ENCODE measurements at regions not wholly inside any gene's neighbourhood (a gene's known extent, or its start where the extent isn't known, plus 50 kb on each side); places are given as distances from the start of the nearest gene placed in this dataset.

GRCh38 chr3:74861211-74861610, 246.8 kb upstream of the CNTN3 start:
- H3K4me3 ChIP-seq = no peak overlapping the region
- H3K4me1 ChIP-seq = no peaks in the 10 kb centered on the region
- FAIRE-seq (no peak), DNase-seq (ENCODE audit: low read depth in 1 of 2, low spot score in 1 of 2) (no peak), ATAC-seq (no peak)
- H3K4me2 ChIP-seq = no peak overlapping the region
- WGBS (ENCODE audit: missing lambda C conversion rate) = under 1% methylated on average over 3 of the region's 3 CpGs
- H3K27ac ChIP-seq = no peak overlapping the region
- CTCF ChIA-PET = no interaction called here
- TF ChIP-seq ZNF302 (CRISPR knock-in tag; IDR thresholded peaks at IDR 0.05) (no peak), EP300 (IDR thresholded peaks at IDR 0.05) (no peak), RNF2 (IDR thresholded peaks at IDR 0.05; ENCODE audit: borderline replicate concordance, low read depth) (no peak), CHD2 (IDR thresholded peaks at IDR 0.05; ENCODE audit: low read length, partially characterized antibody) (no peak), NR3C1 (IDR thresholded peaks at IDR 0.05) (no peak), NFE2L2 (conservative IDR thresholded peaks at IDR 0.05; ENCODE audit: low read length) (no peak), USF2 (IDR thresholded peaks at IDR 0.05) (no peak), CHD4 (IDR thresholded peaks at IDR 0.05; ENCODE audit: borderline replicate concordance) (no peak)
- H3K9me3 ChIP-seq = no peaks in the 10 kb centered on the region
- POLR2A ChIA-PET = no interaction called here

GRCh38 chr3:74858086-74858485, 243.6 kb upstream of the CNTN3 start:
- ATAC-seq = no peak

GRCh38 chr3:74850381-74850780, 235.9 kb upstream of the CNTN3 start:
- no peaks in the 10 kb centered on the region for H3K9me3 ChIP-seq
- FAIRE-seq = no peak
- WGBS (ENCODE audit: missing lambda C conversion rate) = 1% methylated on average over 3 of the region's 3 CpGs
- ChIA-PET CTCF (interaction anchor here (1.2 kb wide), 1 partner anchor 16 kb away, joined by 3 read pairs; no protein-coding TSS in a partner anchor), POLR2A (no interaction called here)
- H3K27ac ChIP-seq = no peak overlapping the region
- H3K4me3 ChIP-seq = no peak overlapping the region
- no peak overlapping the region for H3K4me2 ChIP-seq
- DNase-seq (ENCODE audit: low read depth in 1 of 2, low spot score in 1 of 2) = no peak
- no peaks in the 10 kb centered on the region for H3K4me1 ChIP-seq
- TF ChIP-seq EHMT2 (IDR thresholded peaks at IDR 0.05; ENCODE audit: low read depth) (no peak), POLR2AphosphoS2 (conservative IDR thresholded peaks at IDR 0.05; ENCODE audit: low read length) (no peak), HOXB5 (CRISPR knock-in tag; IDR thresholded peaks at IDR 0.05) (no peak), NFE2L2 (conservative IDR thresholded peaks at IDR 0.05; ENCODE audit: low read length) (no peak), MAFK (IDR thresholded peaks at IDR 0.05; ENCODE audit: partially characterized antibody) (no peak), ZFP36 (IDR thresholded peaks at IDR 0.05; ENCODE audit: borderline replicate concordance, partially characterized antibody) (no peak), JUN (IDR thresholded peaks at IDR 0.05) (no peak), ZNF302 (CRISPR knock-in tag; IDR thresholded peaks at IDR 0.05) (no peak), ELK1 (IDR thresholded peaks at IDR 0.05; ENCODE audit: low read depth, low read length) (no peak), FOSB (CRISPR knock-in tag; IDR thresholded peaks at IDR 0.05) (no peak), PBX3 (IDR thresholded peaks at IDR 0.05) (no peak), RARB (CRISPR knock-in tag; IDR thresholded peaks at IDR 0.05) (no peak), NPAS2 (CRISPR knock-in tag; IDR thresholded peaks at IDR 0.05; ENCODE audit: borderline replicate concordance) (no peak), RFX5 (IDR thresholded peaks at IDR 0.05) (no peak)
- ATAC-seq = no peak

More at GRCh38 chr3:74858086-74858485, 243.6 kb upstream of the CNTN3 start:
- no peak for DNase-seq (ENCODE audit: low read depth in 1 of 2, low spot score in 1 of 2)
- H3K4me2 ChIP-seq = no peak overlapping the region
- TF ChIP-seq ZFP36 (IDR thresholded peaks at IDR 0.05; ENCODE audit: borderline replicate concordance, partially characterized antibody) = no peak
- no peak for TF ChIP-seq EHMT2 (IDR thresholded peaks at IDR 0.05; ENCODE audit: low read depth)
- no peak for TF ChIP-seq BHLHE40 (IDR thresholded peaks at IDR 0.05; ENCODE audit: low read depth, low read length)
- no peak for TF ChIP-seq FOXS1 (CRISPR knock-in tag; IDR thresholded peaks at IDR 0.05)
- no peak for FAIRE-seq
- H3K9me3 ChIP-seq = no peaks in the 10 kb centered on the region
- H3K4me3 ChIP-seq = no peak overlapping the region
- ChIA-PET POLR2A (no interaction called here), CTCF (no interaction called here)
- WGBS (ENCODE audit: missing lambda C conversion rate) = under 1% methylated on average over 2 of the region's 2 CpGs
- no peak overlapping the region for H3K27ac ChIP-seq
- no peaks in the 10 kb centered on the region for H3K4me1 ChIP-seq
